OCI-LY3 (cell line): ENCODE measurements at regions not wholly inside any gene's neighbourhood (a gene's known extent, or its start where the extent isn't known, plus 50 kb on each side); places are given as distances from the start of the nearest gene placed in this dataset.

ENCODE experiments used
- CTCF ChIP-seq: fragments of 200-600, 300-600 bp; sonication (generic); IDR thresholded peaks from 2 replicates; pipeline ENCODE4 v1.5.1; 2014; ENCODE audit warnings: antibody characterized with exemption, low read length, low read depth
- EZH2phosphoT487 ChIP-seq: fragments of 200-600 bp; shearing (Covaris generic); IDR thresholded peaks from 2 replicates; pipeline ENCODE4 v1.6.1; 2018; ENCODE audit warnings: antibody characterized with exemption, mixed run types, low read depth

DNA sequence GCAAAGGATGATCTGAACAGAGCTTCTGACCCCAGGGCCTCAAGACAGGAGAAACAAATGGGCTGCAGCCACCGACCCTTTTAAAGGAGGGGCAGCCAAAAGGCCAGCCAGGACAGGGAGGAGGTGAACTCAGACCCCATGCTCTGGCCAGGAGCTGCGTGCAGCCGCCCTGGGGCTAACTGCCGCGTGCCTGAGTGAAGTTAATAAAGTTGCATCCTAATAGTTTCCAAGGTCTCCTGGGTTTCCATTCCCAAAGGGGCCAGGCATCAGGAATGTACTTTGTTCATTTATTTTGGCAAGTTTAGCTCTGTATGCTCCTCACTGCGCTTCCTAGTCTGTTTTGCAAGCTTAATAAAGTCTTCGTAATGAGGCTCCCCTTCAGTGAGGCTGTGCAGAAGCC is 60.7 kb downstream of the EN1 start:
- TF ChIP-seq CTCF = no peak
- no peak for TF ChIP-seq EZH2phosphoT487
